OCI-LY3 (cell line): ENCODE measurements at regions not wholly inside any gene's neighbourhood (a gene's known extent, or its start where the extent isn't known, plus 50 kb on each side); places are given as distances from the start of the nearest gene placed in this dataset.

Experiments used
- CTCF ChIP-seq: fragments of 200-600, 300-600 bp; sonication (generic); IDR thresholded peaks from 2 replicates; pipeline ENCODE4 v1.5.1; 2014; ENCODE audit warnings: antibody characterized with exemption, low read length, low read depth
- EZH2phosphoT487 ChIP-seq: fragments of 200-600 bp; shearing (Covaris generic); IDR thresholded peaks from 2 replicates; pipeline ENCODE4 v1.6.1; 2018; ENCODE audit warnings: antibody characterized with exemption, mixed run types, low read depth

- TF ChIP-seq CTCF = no peak
- no peak for TF ChIP-seq EZH2phosphoT487
Measured at GRCh38 chr2:66968946-66969345, 428.2 kb upstream of the ETAA1 start.
